GM19468 (cell line): ENCODE measurements at regions not wholly inside any gene's neighbourhood (a gene's known extent, or its start where the extent isn't known, plus 50 kb on each side); places are given as distances from the start of the nearest gene placed in this dataset.

Experiments
- ATAC-seq: cut with Tn5 transposase; IDR thresholded peaks from one replicate; pipeline ENCODE4 v1.9.1; 2021; ENCODE audit warnings: mild to moderate bottlenecking, moderate library complexity, moderate number of reproducible peaks; ENCODE audit not compliant: unreplicated experiment; ENCODE audit errors: extremely low read depth

DNA sequence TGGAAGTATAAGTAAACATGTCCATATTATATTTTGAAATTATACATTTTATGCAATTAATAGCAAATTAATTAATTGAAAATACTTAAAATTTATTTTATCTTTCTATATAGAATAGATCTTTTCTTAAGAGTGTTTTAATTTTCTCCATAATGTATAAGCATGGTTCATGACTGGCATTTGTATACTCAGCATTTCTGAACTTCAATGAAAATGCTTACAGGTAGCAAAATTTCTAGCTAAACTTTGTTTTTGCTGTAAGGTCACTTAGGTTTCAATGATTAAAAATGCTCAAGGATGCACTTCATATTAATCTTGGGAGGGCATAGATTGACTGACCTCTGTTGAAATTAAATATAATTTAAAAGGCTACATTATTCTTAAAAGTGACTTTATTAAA is 1108.1 kb downstream of the BRINP3 start:
- no peak for ATAC-seq

- ATAC-seq, result no peak
These were observed 1102.8 kb downstream of the BRINP3 start for GRCh38 chr1:189374816-189375215.

- no peak for ATAC-seq
These were observed 1072.2 kb downstream of the BRINP3 start for GRCh38 chr1:189405419-189405818.

DNA sequence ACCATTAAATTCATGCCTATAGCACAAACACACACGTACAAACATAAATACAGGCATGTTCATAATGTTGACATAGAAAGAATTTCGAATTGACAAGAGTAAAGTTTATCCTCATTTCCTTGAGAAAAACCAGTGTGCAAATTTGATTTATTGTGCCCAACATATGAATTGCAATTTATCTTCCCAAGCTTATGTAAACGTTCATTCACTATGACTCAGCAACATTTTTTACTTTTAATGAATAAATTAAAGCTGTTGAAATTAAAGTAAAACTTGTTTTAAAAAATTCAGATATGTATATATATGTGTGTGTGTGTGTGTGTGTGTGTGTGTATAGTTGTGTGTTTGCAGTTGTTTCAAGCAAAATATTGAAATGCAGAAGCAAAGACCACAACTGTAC is 1067.9 kb downstream of the BRINP3 start:
- ATAC-seq, result no peak

GRCh38 chr1:189424746-189425331 is 1052.8 kb downstream of the BRINP3 start:
- no peak for ATAC-seq

- no peak for ATAC-seq
These were observed 1048.1 kb downstream of the BRINP3 start for GRCh38 chr1:189429610-189430009.

DNA sequence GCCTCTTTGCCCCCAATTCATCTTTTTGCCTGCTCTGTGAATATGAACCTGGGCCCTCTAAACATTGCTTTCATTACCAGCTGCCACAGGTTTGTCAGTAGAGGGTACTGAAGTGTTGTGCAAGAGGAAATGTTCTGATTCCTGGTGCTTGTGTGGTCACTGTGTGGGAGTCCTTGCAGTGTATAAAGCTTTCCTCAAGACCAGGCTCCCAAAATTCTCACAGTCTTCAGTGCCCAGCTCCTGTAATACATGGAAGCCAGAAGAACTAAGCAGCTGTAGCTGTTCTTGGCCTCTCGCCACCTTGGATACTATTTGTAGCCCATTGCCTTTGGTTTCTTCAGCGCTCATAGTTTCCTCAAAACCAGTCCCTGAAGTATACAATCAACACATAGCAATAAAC is 1046.2 kb downstream of the BRINP3 start:
- no peak for ATAC-seq

- no peak for ATAC-seq
These were observed 1044.9 kb downstream of the BRINP3 start for GRCh38 chr1:189432753-189433152.

GRCh38 chr1:189434461-189434860 is 1043.2 kb downstream of the BRINP3 start:
- ATAC-seq, result no peak

- no peak for ATAC-seq
These were observed 1042.3 kb downstream of the BRINP3 start for GRCh38 chr1:189435398-189435797.

DNA sequence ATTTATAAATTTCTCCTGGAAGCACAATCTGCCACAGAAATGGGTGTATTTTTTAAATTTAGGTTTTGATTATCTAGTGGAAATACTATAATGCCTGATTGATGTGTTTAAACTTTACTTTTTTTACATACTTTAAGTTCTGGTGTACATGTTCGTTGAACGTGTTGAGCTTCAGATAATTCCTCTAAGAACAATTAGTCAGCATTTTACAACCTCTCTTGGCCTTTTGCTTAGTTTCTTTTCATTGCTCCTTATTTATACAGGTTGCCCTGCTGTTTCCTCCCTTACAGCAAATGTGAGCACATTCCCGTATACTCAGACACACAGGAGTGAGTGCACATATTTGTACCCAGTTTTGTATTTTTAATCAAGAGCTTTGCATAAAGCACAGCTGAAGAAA is 1038.9 kb downstream of the BRINP3 start:
- no peak for ATAC-seq

DNA sequence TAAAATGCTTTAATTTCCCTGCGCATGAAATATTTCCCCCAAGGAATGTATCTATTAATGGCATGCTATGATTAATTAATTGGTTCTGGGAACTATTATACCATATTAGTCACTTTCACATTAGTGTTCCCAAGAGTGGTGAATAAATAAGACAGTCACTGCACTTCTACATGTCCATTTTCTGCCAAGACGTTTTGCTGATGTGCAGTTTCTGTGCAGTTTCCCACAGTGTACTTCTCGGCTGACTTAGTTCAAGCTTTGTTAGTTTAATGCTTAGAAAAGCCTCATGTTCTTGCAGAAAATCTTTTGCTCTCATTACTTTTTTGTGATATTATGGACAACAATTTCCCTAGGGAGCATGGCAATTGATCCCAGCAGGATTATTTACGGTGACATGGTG is 1014.5 kb downstream of the BRINP3 start:
- no peak for ATAC-seq

DNA sequence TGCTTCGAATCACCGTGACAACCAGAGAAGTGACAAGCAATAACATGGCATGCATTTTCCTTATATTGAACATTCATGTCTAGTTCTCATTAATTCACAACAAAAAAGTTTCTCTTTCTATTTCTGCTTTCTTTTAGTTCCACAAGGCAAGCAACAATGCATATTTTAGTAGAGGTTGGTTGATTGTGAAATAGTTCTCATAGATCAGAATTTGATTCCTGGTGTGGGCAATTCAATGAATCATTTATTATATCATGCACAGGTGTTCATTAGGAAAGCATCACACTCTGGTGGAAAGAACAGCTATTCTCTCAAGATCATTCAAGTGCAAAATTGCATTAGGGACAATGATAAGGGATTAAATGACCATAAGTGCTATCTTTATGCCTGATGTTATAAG is 980.9 kb downstream of the BRINP3 start:
- no peak for ATAC-seq

DNA sequence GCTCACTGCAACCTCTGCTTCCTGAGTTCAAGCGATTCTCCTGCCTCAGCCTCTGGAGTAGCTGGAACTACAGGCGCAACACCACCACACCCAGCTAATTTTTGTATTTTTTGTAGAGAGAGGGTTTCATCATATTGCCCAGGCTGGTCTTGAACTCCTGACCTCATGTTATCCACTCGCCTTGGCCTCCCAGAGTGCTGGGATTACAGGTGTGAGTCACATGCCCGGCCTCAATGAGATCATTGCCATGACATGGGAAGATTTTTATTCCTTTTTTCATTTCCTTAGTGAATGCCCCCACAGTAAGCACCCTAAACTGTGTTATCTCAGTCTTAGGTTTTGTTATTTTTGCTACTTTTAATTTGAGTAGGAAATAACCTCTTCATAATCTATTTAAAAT is 977.9 kb downstream of the BRINP3 start:
- ATAC-seq, result no peak

GRCh38 chr1:189500778-189501177 is 976.9 kb downstream of the BRINP3 start:
- no peak for ATAC-seq

DNA sequence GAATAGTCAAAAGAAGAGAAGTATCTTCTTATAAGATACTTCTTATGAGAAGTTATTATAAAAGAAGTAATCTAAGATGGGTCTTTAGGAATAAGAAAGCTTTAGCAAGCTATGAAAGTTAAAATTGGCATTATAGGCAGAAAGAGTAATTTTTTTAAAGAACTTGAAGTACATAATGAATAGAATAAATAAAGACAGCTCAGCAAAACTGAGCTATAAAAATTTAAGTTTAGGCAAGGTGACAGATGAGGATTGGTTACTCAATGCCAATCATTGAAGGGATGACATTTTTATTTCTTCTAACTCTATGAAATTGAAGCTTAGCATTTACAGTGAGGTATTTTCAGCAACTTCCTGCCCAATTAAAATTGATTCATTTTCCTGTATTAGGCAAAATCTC is 966.8 kb downstream of the BRINP3 start:
- no peak for ATAC-seq

DNA sequence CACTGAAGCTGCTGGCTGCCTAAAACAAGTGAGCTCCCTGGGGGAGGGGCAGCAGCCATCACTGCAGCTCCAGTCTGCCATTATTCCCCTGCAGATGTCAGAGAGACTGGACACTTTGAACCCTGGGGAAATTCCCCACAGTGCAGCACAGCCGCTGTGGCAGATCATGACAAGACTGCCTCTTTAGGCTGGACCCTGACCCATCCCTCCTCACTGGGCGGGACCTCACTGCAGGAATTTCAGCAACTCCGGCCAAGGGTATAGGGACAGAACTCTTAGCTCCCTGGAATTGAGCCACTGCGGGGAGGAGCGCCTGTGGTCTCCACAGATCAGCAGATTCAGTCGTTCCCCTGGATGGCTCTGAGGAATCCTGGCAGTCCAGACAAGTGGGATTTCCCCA is 964.6 kb downstream of the BRINP3 start:
- no peak for ATAC-seq

DNA sequence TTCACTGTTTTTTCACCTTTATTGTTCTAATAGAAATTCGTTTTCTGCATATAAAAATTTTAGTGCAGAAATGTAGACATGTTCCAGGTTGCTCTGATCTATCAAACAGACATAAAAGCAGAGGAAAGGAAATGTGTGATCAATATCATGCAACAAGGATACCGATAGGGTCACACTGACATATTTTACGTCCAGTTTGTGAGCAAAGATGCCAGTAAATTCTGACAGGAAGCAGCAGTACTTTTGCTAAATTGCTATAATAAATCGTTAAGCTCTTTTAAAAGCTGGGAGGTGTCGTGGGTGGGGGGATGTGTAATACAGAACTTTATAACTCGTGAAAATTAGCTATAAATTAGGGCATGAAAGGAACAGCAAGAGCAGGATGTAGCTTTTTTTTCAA is 955.2 kb downstream of the BRINP3 start:
- ATAC-seq, result no peak

GRCh38 chr1:189524501-189524900 is 953.2 kb downstream of the BRINP3 start:
- ATAC-seq, result no peak

GRCh38 chr1:189530162-189530561 is 947.5 kb downstream of the BRINP3 start:
- no peak for ATAC-seq

GRCh38 chr1:189538271-189538670 is 939.4 kb downstream of the BRINP3 start:
- no peak for ATAC-seq

DNA sequence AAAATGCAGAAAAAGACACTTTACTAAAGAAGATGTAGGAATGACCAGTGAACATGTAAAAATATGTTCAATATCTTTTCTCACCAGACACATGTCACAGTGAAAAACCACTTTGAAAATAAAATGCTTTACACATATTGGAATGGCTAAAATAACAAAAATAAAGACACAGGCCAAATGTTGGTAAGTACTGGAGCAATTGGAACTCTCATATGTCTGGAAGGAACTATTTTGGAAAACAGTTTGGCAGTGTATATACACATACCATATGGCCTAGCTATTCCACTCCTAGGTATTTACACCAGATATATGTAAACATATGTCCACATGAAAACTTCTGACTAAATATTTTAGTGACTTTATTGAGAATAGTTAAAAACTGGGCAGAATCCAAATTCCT is 927.2 kb downstream of the BRINP3 start:
- no peak for ATAC-seq

- ATAC-seq, result no peak
These were observed 913.9 kb downstream of the BRINP3 start for GRCh38 chr1:189563784-189564183.
